ENCODE measurements at regions not wholly inside any gene's neighbourhood (a gene's known extent, or its start where the extent isn't known, plus 50 kb on each side); places are given as distances from the start of the nearest gene placed in this dataset.
A peak's percentile ranks its signal among the peaks of the same experiment; 100 is the strongest.
"Not testable (repeated sequence)": the region's sequence is repeated elsewhere in the genome, so short reads cannot be mapped to it uniquely, and the experiment has no call there.

- DNase-seq (ENCODE audit: low read depth): no peak
Observed at GRCh38 chr10:6817770-6818169, 237.7 kb upstream of the PRKCQ start.

- DNase-seq (ENCODE audit: low read depth): no peak
Observed at GRCh38 chr10:6815346-6815745, 235.3 kb upstream of the PRKCQ start.

- no peak for DNase-seq (ENCODE audit: low read depth)
Observed at GRCh38 chr10:6813856-6814255, 233.8 kb upstream of the PRKCQ start.

DNA sequence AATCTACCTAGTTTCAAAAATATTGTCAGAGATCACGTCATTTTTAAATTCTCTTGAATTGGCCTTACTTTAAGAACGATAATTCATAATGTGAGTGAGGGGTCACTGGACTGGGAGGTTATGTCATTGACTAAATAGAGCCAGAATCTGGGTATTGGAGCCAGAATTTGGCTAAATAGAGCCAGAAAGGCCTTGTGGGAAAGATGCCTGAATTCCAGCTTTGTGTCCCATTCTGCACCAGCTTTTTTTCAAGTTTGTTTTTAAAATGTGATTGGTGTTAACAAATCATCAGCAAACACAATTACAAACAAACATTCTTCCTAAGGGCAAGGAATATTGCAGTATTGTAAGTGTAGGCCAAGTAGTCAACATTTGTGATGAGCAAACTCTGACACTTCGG, 233.2 kb upstream of the PRKCQ start:
- DNase-seq (ENCODE audit: low read depth): no peak

GRCh38 chr10:6811153-6811552, 231.1 kb upstream of the PRKCQ start:
- DNase-seq (ENCODE audit: low read depth): no peak

DNA sequence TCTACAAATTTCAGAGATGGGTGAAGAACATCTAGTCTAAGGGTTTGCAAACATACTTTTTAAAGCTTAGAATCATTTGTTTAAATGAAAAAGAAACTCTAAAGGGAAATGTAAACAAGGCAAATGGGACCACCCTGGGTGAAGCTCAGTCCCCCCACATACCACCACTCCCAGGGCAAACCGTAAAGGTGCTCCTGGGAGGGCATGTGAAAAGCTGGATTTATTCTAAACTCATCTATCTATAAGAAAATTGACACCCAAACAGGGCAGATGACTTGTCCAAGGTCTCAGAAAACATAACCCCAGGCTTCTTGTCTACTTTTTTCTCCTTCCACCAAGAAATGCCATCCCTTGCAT, 223.3 kb upstream of the PRKCQ start:
- no peak for DNase-seq (ENCODE audit: low read depth)

DNA sequence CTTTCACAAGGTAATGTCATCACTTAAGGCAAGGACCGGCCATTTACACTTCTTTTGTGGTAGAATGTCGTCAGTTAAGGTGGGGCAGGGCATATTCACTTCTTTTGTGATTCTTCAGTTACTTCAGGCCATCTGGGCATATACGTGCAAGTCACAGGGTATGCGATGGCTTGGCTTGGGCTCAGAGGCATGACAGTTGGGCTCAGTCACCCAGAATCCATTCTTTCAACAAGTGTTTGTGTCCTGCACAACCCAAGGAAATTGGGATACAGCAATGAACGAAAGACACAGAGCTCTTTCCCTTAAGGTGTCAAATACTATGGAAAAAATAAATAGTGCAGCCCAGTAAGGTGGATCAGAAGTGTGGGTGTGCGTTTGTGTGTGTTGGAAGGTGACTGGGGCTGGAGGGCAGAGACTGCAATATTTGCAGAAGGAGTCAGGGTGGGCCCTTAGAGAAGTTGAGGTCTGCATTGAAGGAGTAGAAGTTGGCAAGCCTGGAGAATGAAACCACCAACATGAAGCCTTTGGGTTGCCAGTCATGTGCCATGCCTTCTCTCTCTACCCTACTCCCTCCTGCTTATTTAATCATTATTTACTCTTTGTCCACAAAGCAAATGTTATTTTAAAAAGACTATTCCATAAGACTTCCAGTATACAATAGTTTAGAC, 222.8 kb upstream of the PRKCQ start:
- no peak for DNase-seq (ENCODE audit: low read depth)

- DNase-seq (ENCODE audit: low read depth): no peak
Observed at GRCh38 chr10:6796231-6796630, 216.2 kb upstream of the PRKCQ start.

- DNase-seq (ENCODE audit: low read depth): no peak
Observed at GRCh38 chr10:6795541-6795940, 215.5 kb upstream of the PRKCQ start.

GRCh38 chr10:6794841-6795240, 214.8 kb upstream of the PRKCQ start:
- DNase-seq (ENCODE audit: low read depth): not testable (repeated sequence)

- no peak for DNase-seq (ENCODE audit: low read depth)
Observed at GRCh38 chr10:6794441-6794840, 214.4 kb upstream of the PRKCQ start.

- DNase-seq (ENCODE audit: low read depth): no peak
Observed at GRCh38 chr10:6788731-6789130, 208.7 kb upstream of the PRKCQ start.

GRCh38 chr10:6788231-6788630, 208.2 kb upstream of the PRKCQ start:
- DNase-seq (ENCODE audit: low read depth): no peak

- no peak for DNase-seq (ENCODE audit: low read depth)
Observed at GRCh38 chr10:6787718-6788117, 207.6 kb upstream of the PRKCQ start.

DNA sequence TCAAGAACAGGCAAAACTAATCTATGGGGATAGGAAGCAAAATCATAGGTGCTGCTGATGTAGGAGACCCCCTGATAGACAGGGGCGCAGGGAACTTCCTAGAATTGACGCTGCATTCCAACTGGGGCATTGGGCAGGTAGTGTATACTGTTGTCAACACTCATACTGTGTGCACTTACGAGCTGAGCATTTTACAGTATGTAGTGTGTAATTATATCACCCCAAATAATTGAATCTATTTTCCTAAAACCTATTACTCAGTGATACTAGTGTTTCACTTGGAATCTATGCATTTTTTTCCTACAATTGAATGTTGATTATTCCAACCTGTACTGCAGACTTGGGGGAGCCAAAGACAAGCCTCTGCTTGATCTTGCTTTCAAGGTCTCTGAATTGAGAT, 207.0 kb upstream of the PRKCQ start:
- DNase-seq (ENCODE audit: low read depth): no peak

- peak; percentile 42 for DNase-seq (ENCODE audit: low read depth)
Observed at GRCh38 chr10:6786579-6787031, 206.5 kb upstream of the PRKCQ start.

GRCh38 chr10:6784429-6784828, 204.4 kb upstream of the PRKCQ start:
- DNase-seq (ENCODE audit: low read depth): not testable (repeated sequence)

- DNase-seq (ENCODE audit: low read depth): no peak
Observed at GRCh38 chr10:6783471-6783870, 203.4 kb upstream of the PRKCQ start.

GRCh38 chr10:6782378-6782777, 202.3 kb upstream of the PRKCQ start:
- no peak for DNase-seq (ENCODE audit: low read depth)

GRCh38 chr10:6781133-6781770, 201.2 kb upstream of the PRKCQ start:
- DNase-seq (ENCODE audit: low read depth): peak; percentile 12

DNA sequence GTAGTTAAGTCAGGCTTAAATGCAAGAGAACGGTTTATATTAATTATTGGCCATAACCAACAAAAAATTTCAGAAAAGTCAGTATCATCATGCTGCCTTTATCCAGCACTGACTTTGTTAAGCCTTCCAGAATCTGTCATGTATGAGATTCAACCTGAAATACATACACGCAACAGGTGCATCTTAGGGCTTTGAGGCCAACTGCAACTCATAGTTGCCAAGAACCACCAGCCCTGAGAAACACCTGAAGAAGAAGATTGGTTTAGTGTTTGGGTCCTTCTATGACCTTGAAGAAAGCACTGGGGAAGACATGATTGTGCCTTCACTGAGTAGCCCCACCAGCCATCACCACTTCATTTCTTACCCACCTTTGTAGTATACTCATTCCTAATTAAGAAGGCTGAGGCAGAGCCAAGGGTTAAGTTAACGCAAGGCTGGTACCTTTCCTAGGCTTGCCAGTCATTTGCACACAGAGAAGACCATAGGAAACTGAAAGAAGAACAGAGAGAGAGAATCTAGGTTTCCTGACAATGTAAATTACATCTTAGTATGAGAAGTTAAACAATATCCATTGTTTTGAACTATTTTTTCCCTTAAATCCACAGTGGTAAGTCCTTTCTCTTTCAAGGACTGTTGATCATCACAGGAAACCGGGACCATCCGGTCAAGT, 200.1 kb upstream of the PRKCQ start:
- no peak for DNase-seq (ENCODE audit: low read depth)

- peak; percentile 97 for DNase-seq (ENCODE audit: low read depth)
Observed at GRCh38 chr10:6778992-6779701, 199.1 kb upstream of the PRKCQ start.

DNA sequence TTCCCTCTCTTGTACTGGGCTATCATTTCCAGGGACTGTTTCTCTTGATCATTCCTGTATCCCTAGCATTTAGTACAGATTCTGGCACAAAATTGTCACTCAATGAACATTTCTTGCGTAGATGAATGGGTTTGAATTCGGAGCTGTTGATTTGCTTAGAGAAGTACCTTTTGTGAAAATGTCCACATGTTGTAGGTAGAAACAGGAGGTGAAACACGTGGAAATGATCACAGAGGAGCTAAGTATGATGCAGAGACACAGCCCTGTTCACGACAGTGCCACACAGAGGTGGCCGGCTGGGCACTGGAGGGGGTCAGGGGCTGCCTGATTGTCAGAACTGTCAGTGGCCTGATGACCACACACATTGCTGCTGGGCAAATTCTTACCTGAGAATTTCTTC, 196.1 kb upstream of the PRKCQ start:
- DNase-seq (ENCODE audit: low read depth): no peak

Data from M059J (cell line).